SK-N-SH treated with all-trans-retinoic acid at 6 μM for 48 hours (cell line): ENCODE measurements at regions not wholly inside any gene's neighbourhood (a gene's known extent, or its start where the extent isn't known, plus 50 kb on each side); places are given as distances from the start of the nearest gene placed in this dataset.

Experiments used
- ATAC-seq: fragments of 200-7000 bp; cut with Tn5 transposase; 3 replicates; pipeline ENCODE4 v1.9.1; 2020; ENCODE audit warnings: mild to moderate bottlenecking, moderate library complexity
- ARNTL ChIP-seq: fragments of 450-650 bp; formaldehyde crosslinking; IDR thresholded peaks from 2 replicates; pipeline ENCODE4 v1.5.0; 2020; ENCODE audit warnings: low read depth, mild to moderate bottlenecking, moderate library complexity, borderline replicate concordance
- BACH2 ChIP-seq: fragments of 250-450 bp; sonication (Bioruptor Pico); IDR thresholded peaks from 2 replicates; pipeline ENCODE4 v1.9.0; 2021; ENCODE audit warnings: mild to moderate bottlenecking, borderline replicate concordance
- CREB5 ChIP-seq: fragments of 250-450 bp; sonication (Bioruptor Pico); IDR thresholded peaks from 2 replicates; pipeline ENCODE4 v1.5.1; 2020; ENCODE audit warnings: low read depth, mild to moderate bottlenecking, moderate library complexity
- CSDC2 ChIP-seq: fragments of 250-450 bp; sonication (Bioruptor Pico); IDR thresholded peaks from 2 replicates; pipeline ENCODE4 v1.5.0; 2020; ENCODE audit warnings: mild to moderate bottlenecking, moderate library complexity
- CSRNP3 ChIP-seq: fragments of 250-450 bp; sonication (Bioruptor Pico); IDR thresholded peaks from 2 replicates; pipeline ENCODE4 v1.5.1; 2021; ENCODE audit warnings: mild to moderate bottlenecking, moderate library complexity
- ESRRG ChIP-seq: fragments of 250-450 bp; sonication (Bioruptor Pico); IDR thresholded peaks from 2 replicates; pipeline ENCODE4 v1.6.1; 2021; ENCODE audit warnings: mild to moderate bottlenecking
- OSR1 ChIP-seq: fragments of 250-450 bp; sonication (Bioruptor Pico); IDR thresholded peaks from 2 replicates; pipeline ENCODE4 v1.8.0; 2022; ENCODE audit warnings: moderate library complexity, mild to moderate bottlenecking, inconsistent platforms
- PATZ1 ChIP-seq: fragments of 250-450 bp; sonication (Bioruptor Pico); IDR thresholded peaks from 2 replicates; pipeline ENCODE4 v1.8.0; 2020; ENCODE audit warnings: mild to moderate bottlenecking, moderate library complexity, borderline replicate concordance
- POU6F1 ChIP-seq: fragments of 250-450 bp; sonication (Bioruptor Pico); IDR thresholded peaks from 2 replicates; pipeline ENCODE4 v1.8.0; 2021; ENCODE audit warnings: low read depth, mild to moderate bottlenecking, moderate library complexity, borderline replicate concordance
- PPARA ChIP-seq: fragments of 250-450 bp; sonication (Bioruptor Pico); IDR thresholded peaks from 2 replicates; pipeline ENCODE4 v1.5.0; 2020; ENCODE audit warnings: mild to moderate bottlenecking, borderline replicate concordance
- RARB ChIP-seq: fragments of 250-450 bp; sonication (Bioruptor Pico); IDR thresholded peaks from 2 replicates; pipeline ENCODE4 v1.8.0; 2021; ENCODE audit warnings: mild to moderate bottlenecking, moderate library complexity
- SNAI2 ChIP-seq: fragments of 250-450 bp; sonication (Bioruptor Pico); IDR thresholded peaks from 2 replicates; pipeline ENCODE4 v1.5.0; 2020; ENCODE audit warnings: mild to moderate bottlenecking, moderate library complexity
- TCF4 ChIP-seq: fragments of 250-450 bp; sonication (Bioruptor Pico); IDR thresholded peaks from 2 replicates; pipeline ENCODE4 v1.8.0; 2021; ENCODE audit warnings: mild to moderate bottlenecking, moderate library complexity, borderline replicate concordance
- TOX ChIP-seq: fragments of 250-450 bp; sonication (Bioruptor Pico); IDR thresholded peaks from 2 replicates; pipeline ENCODE4 v1.8.0; 2021; ENCODE audit warnings: mild to moderate bottlenecking, moderate library complexity, borderline replicate concordance
- TSHZ2 ChIP-seq: fragments of 250-450 bp; sonication (Bioruptor Pico); IDR thresholded peaks from 2 replicates; pipeline ENCODE4 v1.5.0; 2020; ENCODE audit warnings: mild to moderate bottlenecking, moderate library complexity
- ZC3H10 ChIP-seq: fragments of 250-450 bp; sonication (Bioruptor Pico); IDR thresholded peaks from 2 replicates; pipeline ENCODE4 v1.5.1; 2021; ENCODE audit warnings: mild to moderate bottlenecking, moderate library complexity
- ZFP3 ChIP-seq: fragments of 250-450 bp; sonication (Bioruptor Pico); IDR thresholded peaks from 2 replicates; pipeline ENCODE4 v1.5.0; 2020; ENCODE audit warnings: mild to moderate bottlenecking, moderate library complexity
- ZFP30 ChIP-seq: fragments of 450-650 bp; formaldehyde crosslinking; IDR thresholded peaks from 2 replicates; pipeline ENCODE4 v1.5.0; 2022; ENCODE audit warnings: mild to moderate bottlenecking, moderate library complexity
- ZNF565 ChIP-seq: fragments of 450-650 bp; formaldehyde crosslinking; conservative IDR thresholded peaks from 2 replicates; pipeline ENCODE4 v1.5.0; 2020; ENCODE audit warnings: low read depth, mild to moderate bottlenecking, moderate library complexity
- ZNF70 ChIP-seq: fragments of 450-650 bp; formaldehyde crosslinking; IDR thresholded peaks from 2 replicates; pipeline ENCODE4 v1.5.0; 2020; ENCODE audit warnings: mild to moderate bottlenecking, moderate library complexity

GRCh38 chr4:187474238-187474637 is 521.3 kb upstream of the ZFP42 start:
- no peak for ATAC-seq
- TF ChIP-seq PATZ1 (CRISPR knock-in tag), result no peak
- TF ChIP-seq ZNF70 (CRISPR knock-in tag), result no peak
- TF ChIP-seq ZC3H10, result no peak
- no peak for TF ChIP-seq TOX (CRISPR knock-in tag)
- TF ChIP-seq POU6F1 (CRISPR knock-in tag), result no peak
- no peak for TF ChIP-seq CREB5
- TF ChIP-seq ZNF565 (CRISPR knock-in tag), result no peak
- no peak for TF ChIP-seq BACH2 (CRISPR knock-in tag)
- no peak for TF ChIP-seq OSR1 (CRISPR knock-in tag)
- no peak for TF ChIP-seq ESRRG (CRISPR knock-in tag)
- no peak for TF ChIP-seq SNAI2 (CRISPR knock-in tag)
- no peak for TF ChIP-seq PPARA
- no peak for TF ChIP-seq ZFP3 (CRISPR knock-in tag)
- TF ChIP-seq TSHZ2 (CRISPR knock-in tag), result no peak
- TF ChIP-seq CSDC2, result no peak
- TF ChIP-seq TCF4 (CRISPR knock-in tag), result no peak

GRCh38 chr4:187475901-187476300 is 519.7 kb upstream of the ZFP42 start:
- ATAC-seq, result no peak
- TF ChIP-seq ARNTL (CRISPR knock-in tag), result no peak
- TF ChIP-seq RARB, result no peak
- no peak for TF ChIP-seq PATZ1 (CRISPR knock-in tag)
- no peak for TF ChIP-seq BACH2 (CRISPR knock-in tag)
- TF ChIP-seq CSRNP3 (CRISPR knock-in tag), result no peak
- no peak for TF ChIP-seq ZFP30
- TF ChIP-seq, all 23 proteins: peak for 0

GRCh38 chr4:187477224-187477623 is 518.3 kb upstream of the ZFP42 start:
- TF ChIP-seq SNAI2 (CRISPR knock-in tag), result no peak
- ATAC-seq, result no peak
